ENCODE measurements at regions not wholly inside any gene's neighbourhood (a gene's known extent, or its start where the extent isn't known, plus 50 kb on each side); places are given as distances from the start of the nearest gene placed in this dataset.

GRCh38 chr6:14718861-14719260 lies 527.0 kb upstream of the JARID2 start:
- Histone ChIP-seq H3K9ac (ENCODE audit: low read length) (no peak overlapping the region), H3K9me2 (ENCODE audit: insufficient read depth, low read length) (no peaks in the 10 kb centered on the region), H3K4me2 (ENCODE audit: low read length) (no peak overlapping the region), H2AFZ (ENCODE audit: low read depth, low read length) (no peak overlapping the region), H3K27ac (ENCODE audit: low read length) (no peak overlapping the region), H3K79me2 (replicated peaks; ENCODE audit: insufficient read depth, low read length) (no peaks in the 10 kb centered on the region), H3K27me3 (ENCODE audit: insufficient read depth, low read depth, low read length) (no peaks in the 10 kb centered on the region), H3K4me3 (ENCODE audit: low read length) (no peak overlapping the region), H4K20me1 (ENCODE audit: insufficient read depth) (no peaks in the 10 kb centered on the region), H3K36me3 (ENCODE audit: insufficient read depth, low read length) (no peaks in the 10 kb centered on the region), H3F3A (ENCODE audit: insufficient read depth, low read length, poor library complexity, severe bottlenecking) (no peaks in the 10 kb centered on the region), H3K9me3 (ENCODE audit: low read length) (no peaks in the 10 kb centered on the region)
- TF ChIP-seq POLR2AphosphoS5 (IDR thresholded peaks at IDR 0.05): no peak
- TF ChIP-seq RAD21 (conservative IDR thresholded peaks at IDR 0.05): no peak
- TF ChIP-seq EP300 (conservative IDR thresholded peaks at IDR 0.05; ENCODE audit: poor library complexity, severe bottlenecking): no peak
- TF ChIP-seq MXI1 (conservative IDR thresholded peaks at IDR 0.05; ENCODE audit: poor library complexity, severe bottlenecking): no peak
- TF ChIP-seq, protein P1, sequence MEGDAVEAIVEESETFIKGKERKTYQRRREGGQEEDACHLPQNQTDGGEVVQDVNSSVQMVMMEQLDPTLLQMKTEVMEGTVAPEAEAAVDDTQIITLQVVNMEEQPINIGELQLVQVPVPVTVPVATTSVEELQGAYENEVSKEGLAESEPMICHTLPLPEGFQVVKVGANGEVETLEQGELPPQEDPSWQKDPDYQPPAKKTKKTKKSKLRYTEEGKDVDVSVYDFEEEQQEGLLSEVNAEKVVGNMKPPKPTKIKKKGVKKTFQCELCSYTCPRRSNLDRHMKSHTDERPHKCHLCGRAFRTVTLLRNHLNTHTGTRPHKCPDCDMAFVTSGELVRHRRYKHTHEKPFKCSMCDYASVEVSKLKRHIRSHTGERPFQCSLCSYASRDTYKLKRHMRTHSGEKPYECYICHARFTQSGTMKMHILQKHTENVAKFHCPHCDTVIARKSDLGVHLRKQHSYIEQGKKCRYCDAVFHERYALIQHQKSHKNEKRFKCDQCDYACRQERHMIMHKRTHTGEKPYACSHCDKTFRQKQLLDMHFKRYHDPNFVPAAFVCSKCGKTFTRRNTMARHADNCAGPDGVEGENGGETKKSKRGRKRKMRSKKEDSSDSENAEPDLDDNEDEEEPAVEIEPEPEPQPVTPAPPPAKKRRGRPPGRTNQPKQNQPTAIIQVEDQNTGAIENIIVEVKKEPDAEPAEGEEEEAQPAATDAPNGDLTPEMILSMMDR (IDR thresholded peaks at IDR 0.05; ENCODE audit: poor library complexity, severe bottlenecking): no peak
- TF ChIP-seq REST (IDR thresholded peaks at IDR 0.05; ENCODE audit: borderline replicate concordance): no peak
- no peak for TF ChIP-seq SMC3 (conservative IDR thresholded peaks at IDR 0.05; ENCODE audit: poor library complexity)

DNA sequence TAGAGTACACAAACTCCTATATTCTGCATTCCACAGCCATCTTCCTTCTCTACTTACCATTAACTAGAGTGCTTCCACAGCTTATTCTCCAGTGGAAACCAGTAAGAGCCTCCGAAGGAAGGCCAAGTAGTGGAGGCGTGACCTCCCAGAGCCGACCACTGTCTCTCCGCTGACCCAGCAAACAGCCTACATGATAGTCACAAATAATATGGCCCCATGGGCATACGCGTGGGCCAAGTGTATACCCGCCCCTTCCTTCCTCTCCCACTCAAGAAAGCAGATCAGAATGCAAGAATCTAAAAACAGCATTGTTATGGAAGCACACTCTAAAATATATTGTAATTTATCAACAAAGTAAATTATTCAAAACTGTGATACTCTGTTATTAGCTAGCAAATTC lies 526.6 kb upstream of the JARID2 start:
- H3K9me3 ChIP-seq (ENCODE audit: low read length): no peaks in the 10 kb centered on the region
- H3K4me3 ChIP-seq (ENCODE audit: low read length): no peak overlapping the region
- no peaks in the 10 kb centered on the region for H3K9me2 ChIP-seq (ENCODE audit: insufficient read depth, low read length)
- no peak for TF ChIP-seq TAF1 (IDR thresholded peaks at IDR 0.05; ENCODE audit: low read depth)
- TF ChIP-seq RAD21 (conservative IDR thresholded peaks at IDR 0.05): no peak
- TF ChIP-seq, protein P1 (IDR thresholded peaks at IDR 0.05; ENCODE audit: poor library complexity, severe bottlenecking): no peak
- TF ChIP-seq MXI1 (conservative IDR thresholded peaks at IDR 0.05; ENCODE audit: poor library complexity, severe bottlenecking): no peak
- TF ChIP-seq EZH2 (IDR thresholded peaks at IDR 0.05; ENCODE audit: borderline replicate concordance, insufficient read depth, low read length, poor library complexity, severe bottlenecking): no peak
- TF ChIP-seq POLR2AphosphoS5 (IDR thresholded peaks at IDR 0.05): no peak
- TF ChIP-seq REST (IDR thresholded peaks at IDR 0.05; ENCODE audit: borderline replicate concordance): no peak
- no peak for TF ChIP-seq SMC3 (conservative IDR thresholded peaks at IDR 0.05; ENCODE audit: poor library complexity)
- no peak for TF ChIP-seq EP300 (conservative IDR thresholded peaks at IDR 0.05; ENCODE audit: poor library complexity, severe bottlenecking)
- no peak overlapping the region for H3K27ac ChIP-seq (ENCODE audit: low read length)
- no peaks in the 10 kb centered on the region for H3F3A ChIP-seq (ENCODE audit: insufficient read depth, low read length, poor library complexity, severe bottlenecking)
- H3K27me3 ChIP-seq (ENCODE audit: insufficient read depth, low read depth, low read length): no peaks in the 10 kb centered on the region
- H3K4me2 ChIP-seq (ENCODE audit: low read length): no peak overlapping the region
- no peaks in the 10 kb centered on the region for H3K36me3 ChIP-seq (ENCODE audit: insufficient read depth, low read length)
- no peaks in the 10 kb centered on the region for H4K20me1 ChIP-seq (ENCODE audit: insufficient read depth)
- H2AFZ ChIP-seq (ENCODE audit: low read depth, low read length): no peak overlapping the region
- H3K79me2 ChIP-seq (replicated peaks; ENCODE audit: insufficient read depth, low read length): no peaks in the 10 kb centered on the region
- no peak overlapping the region for H3K9ac ChIP-seq (ENCODE audit: low read length)
